ENCODE measurements at regions not wholly inside any gene's neighbourhood (a gene's known extent, or its start where the extent isn't known, plus 50 kb on each side); places are given as distances from the start of the nearest gene placed in this dataset.

DNA sequence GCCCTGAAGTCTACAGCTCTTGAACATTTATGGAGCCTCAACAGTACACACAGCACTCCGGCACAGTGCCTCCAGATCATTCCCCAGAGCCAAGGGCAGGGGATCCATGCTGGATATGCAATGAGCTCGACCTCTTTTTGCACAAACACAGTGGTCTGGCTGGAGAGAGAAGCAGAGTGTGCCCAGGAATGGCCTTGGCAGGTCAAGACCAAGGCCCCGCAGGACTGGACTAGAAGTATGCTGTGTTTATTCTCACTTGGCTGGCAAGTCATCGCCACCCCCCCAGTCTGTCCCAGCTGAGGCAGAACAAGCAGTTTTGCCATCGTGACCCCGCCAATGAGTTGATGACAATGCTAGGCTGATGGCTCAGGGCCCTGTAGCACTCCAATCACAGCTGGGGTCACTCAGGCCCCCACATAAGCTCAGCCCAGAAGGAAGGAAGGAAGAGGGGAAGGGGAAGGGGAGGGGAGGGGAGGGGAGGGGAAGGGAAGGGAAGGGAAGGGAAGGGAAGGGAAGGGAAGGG lies 212.1 kb downstream of the TTC32 start:
- TF ChIP-seq, protein P1, sequence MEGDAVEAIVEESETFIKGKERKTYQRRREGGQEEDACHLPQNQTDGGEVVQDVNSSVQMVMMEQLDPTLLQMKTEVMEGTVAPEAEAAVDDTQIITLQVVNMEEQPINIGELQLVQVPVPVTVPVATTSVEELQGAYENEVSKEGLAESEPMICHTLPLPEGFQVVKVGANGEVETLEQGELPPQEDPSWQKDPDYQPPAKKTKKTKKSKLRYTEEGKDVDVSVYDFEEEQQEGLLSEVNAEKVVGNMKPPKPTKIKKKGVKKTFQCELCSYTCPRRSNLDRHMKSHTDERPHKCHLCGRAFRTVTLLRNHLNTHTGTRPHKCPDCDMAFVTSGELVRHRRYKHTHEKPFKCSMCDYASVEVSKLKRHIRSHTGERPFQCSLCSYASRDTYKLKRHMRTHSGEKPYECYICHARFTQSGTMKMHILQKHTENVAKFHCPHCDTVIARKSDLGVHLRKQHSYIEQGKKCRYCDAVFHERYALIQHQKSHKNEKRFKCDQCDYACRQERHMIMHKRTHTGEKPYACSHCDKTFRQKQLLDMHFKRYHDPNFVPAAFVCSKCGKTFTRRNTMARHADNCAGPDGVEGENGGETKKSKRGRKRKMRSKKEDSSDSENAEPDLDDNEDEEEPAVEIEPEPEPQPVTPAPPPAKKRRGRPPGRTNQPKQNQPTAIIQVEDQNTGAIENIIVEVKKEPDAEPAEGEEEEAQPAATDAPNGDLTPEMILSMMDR (IDR thresholded peaks at IDR 0.05): no peak
- TF ChIP-seq SIN3A (IDR thresholded peaks at IDR 0.05; ENCODE audit: borderline replicate concordance, insufficient read depth, low read depth, low read length) (no peak), POLR2AphosphoS5 (IDR thresholded peaks at IDR 0.05; ENCODE audit: low read depth, low read length) (no peak)
